ENCODE measurements at regions not wholly inside any gene's neighbourhood (a gene's known extent, or its start where the extent isn't known, plus 50 kb on each side); places are given as distances from the start of the nearest gene placed in this dataset.

DNA sequence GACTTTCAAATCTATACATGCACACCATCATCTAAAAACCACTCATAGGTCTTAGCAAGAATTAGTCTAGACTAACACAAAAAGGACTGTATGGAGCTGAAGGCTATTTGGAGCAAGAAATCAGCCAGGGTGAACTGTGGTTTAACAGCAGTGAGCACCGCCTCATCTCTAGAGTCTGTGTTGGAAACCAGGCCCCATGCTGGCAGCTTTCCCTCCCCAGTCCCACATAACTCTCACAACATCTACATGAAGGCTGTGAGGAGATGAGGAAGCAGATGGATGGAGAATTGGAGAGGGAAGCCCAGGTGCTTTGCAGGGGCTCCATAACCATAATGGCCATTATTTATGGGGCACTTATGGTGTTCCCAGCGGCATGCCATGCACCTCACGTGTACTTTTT is 133.2 kb upstream of the TOPAZ1 start:
- TF ChIP-seq, protein P1, sequence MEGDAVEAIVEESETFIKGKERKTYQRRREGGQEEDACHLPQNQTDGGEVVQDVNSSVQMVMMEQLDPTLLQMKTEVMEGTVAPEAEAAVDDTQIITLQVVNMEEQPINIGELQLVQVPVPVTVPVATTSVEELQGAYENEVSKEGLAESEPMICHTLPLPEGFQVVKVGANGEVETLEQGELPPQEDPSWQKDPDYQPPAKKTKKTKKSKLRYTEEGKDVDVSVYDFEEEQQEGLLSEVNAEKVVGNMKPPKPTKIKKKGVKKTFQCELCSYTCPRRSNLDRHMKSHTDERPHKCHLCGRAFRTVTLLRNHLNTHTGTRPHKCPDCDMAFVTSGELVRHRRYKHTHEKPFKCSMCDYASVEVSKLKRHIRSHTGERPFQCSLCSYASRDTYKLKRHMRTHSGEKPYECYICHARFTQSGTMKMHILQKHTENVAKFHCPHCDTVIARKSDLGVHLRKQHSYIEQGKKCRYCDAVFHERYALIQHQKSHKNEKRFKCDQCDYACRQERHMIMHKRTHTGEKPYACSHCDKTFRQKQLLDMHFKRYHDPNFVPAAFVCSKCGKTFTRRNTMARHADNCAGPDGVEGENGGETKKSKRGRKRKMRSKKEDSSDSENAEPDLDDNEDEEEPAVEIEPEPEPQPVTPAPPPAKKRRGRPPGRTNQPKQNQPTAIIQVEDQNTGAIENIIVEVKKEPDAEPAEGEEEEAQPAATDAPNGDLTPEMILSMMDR (IDR thresholded peaks at IDR 0.05) = no peak
- no peak for TF ChIP-seq EZH2 (IDR thresholded peaks at IDR 0.05; ENCODE audit: borderline replicate concordance, insufficient read depth, low read depth, low read length, poor library complexity, severe bottlenecking)
